Posterior cingulate gyrus (tissue), 11 donors: ENCODE measurements at regions not wholly inside any gene's neighbourhood (a gene's known extent, or its start where the extent isn't known, plus 50 kb on each side); places are given as distances from the start of the nearest gene placed in this dataset.
"Not testable (repeated sequence)": the region's sequence is repeated elsewhere in the genome, so short reads cannot be mapped to it uniquely, and the experiment has no call there.

ENCODE experiments used
- DNase-seq, 10 donors: peaks; one replicate each; pipeline versions ENCODE4 v3.0.0 to v3.0.0-alpha.2; 2020 to 2021; ENCODE audit warnings: mixed read lengths in 3 of 10
- intact Hi-C: fragments of 100-400 bp; cut with DNase I; formaldehyde crosslinking; loops from one replicate; pipeline ENCODE4 v1.15.1; 2023

DNA sequence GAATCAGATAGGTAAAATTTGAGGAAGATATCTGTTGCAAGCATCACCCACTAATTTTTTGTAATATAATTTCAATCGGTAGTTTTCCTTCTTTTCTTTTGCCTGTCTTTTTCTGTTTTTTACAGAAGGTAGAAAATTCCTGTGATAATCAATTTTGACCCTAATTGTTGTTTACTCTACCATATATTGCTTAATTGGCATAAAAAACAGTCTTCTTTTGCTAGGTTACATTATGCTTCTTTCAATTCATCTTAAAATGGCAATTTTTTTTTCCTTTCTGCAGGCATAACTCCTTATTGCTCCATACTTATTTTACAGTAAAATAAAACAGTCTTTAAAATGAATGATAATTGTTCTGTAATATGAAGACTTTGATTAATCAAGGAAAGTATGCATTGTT lies 286.2 kb upstream of the LRP1B start:
- DNase-seq = no peak
- intact Hi-C loops = no loop called here

DNA sequence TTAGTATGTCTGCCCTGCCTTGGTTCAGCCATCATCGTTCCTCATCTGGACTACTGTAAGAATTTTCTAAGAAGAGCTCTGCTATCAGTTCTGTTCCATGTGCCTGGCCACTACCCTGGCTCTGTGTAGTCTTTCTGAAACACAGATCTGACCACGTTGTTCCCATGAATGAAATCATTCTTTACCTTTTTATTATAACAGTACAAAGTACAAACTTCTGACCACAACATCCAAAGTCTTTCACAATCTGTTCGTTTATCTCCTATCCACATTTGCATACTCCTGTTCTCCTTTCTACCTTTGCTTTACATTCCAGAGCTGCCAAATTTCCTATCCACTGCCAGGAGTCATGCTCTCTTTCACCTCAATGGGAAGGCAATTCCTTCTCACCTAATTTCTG lies 284.6 kb upstream of the LRP1B start:
- intact Hi-C loops = no loop called here
- DNase-seq = no peak

DNA sequence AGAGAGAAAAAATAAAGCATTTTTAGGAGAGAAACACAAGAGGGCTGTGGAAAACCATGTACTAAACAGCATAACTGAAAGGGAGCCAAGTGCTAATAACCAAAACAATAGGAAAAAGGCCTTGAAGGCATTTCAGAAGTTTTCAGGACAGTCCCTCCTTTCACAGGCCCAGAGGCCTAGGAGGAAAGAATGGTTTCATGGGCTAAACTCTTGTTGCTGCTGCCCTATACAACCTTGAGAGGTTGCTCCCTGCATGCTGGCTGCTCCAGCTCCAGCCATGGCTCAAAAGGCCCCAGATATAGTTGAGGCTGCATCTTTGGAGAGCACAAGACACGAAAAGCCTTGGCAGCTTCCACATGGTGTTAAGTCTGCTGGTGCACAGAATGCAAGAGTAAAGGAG lies 267.4 kb upstream of the LRP1B start:
- intact Hi-C loops = no loop called here
- no peak for DNase-seq

DNA sequence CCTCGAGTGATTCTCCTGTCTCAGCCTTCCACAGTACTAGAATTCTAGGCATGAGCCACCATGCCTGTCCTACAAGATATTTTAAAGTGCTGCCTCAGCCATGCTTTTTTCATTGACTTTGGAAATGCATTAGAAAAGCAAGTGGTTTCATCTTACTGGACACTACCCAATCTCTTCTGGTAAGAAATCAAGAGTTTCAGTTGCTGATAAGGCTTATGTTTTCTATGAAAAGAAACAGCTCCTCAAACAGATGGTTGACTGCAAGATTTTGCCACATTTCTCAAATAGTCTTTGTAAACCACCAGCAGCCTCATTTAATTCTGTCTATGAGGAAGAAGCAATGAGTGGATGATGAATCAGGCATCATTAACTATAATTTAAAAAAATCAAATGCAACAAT lies 264.5 kb upstream of the LRP1B start:
- no peak for DNase-seq
- intact Hi-C loops = no loop called here

DNA sequence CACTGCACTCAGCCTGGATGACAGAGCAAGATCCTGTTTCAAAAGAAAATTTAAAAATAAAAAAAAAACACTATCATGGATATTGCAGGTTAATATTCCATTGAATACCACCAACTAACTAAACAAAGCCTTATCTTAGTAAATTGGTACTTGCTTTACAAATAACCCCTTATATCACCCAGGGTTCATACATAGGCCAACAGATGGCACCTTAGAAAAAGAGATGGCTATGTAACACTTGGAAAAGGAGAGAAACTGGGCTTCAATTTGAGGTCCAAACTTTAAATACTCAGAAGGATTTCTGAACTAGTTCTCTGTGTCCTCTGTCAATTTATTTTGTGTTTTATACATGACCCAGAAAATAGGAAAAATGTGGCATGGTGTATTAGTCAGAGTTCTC lies 249.6 kb upstream of the LRP1B start:
- intact Hi-C loops = no loop called here
- no peak for DNase-seq

DNA sequence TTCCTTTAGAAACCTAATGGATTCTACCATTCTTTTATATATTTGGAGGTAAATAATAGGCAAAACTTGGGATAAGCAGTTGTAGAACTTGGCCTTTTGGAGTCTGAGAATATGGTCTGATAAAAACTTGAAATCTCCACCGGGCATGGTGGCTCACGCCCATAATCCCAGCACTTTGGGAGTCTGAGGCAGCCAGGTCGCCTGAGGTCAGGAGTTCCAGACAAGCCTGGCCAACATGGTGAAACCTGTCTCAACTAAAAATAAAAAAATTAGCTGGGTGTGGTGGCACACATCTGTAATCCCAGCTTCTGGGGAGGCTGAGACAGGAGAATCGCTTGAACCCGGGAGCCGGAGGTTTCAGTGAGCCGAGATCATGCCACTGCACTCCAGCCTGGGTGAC lies 231.3 kb upstream of the LRP1B start:
- intact Hi-C loops = not testable (repeated sequence)
- DNase-seq = peak in 2 of 10 donors; percentile 53 to 57

DNA sequence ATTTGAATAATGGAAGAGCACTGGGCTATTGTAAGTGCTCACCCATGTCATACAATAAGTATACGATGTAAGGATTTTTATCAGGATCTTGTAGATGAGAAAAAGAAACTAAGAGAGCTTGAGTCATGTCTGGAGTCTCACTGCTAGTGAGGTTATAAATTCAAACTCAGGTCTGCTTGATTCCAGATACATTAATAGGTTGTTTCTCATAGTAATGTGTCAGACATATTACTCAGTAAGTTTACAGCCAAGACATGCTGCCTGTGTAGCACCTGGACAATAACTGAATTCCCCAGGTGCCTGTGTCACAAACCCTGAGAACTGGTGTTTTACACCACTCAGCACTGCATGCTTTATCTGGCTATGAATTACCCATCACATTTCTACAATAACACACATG lies 216.9 kb upstream of the LRP1B start:
- no peak for DNase-seq
- intact Hi-C loops = no loop called here

DNA sequence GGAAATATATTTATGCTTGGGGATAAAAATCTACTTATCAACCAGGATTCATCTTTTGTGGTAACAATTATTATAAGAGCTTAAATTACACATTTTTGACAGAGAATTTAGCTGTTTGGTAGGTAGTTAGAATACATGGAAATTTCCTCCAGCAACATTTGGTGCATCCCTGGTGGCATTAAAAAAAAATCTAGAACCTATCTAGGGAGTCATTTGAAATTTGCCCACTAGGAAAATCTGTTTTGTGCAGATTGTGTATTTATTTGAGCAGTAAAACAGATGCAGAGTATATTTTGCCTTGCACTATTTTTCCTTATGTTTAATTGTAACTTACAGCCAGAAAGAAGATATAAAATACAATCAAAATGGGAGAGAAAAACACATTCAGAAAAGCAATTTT lies 208.4 kb upstream of the LRP1B start:
- intact Hi-C loops = no loop called here
- DNase-seq = no peak

DNA sequence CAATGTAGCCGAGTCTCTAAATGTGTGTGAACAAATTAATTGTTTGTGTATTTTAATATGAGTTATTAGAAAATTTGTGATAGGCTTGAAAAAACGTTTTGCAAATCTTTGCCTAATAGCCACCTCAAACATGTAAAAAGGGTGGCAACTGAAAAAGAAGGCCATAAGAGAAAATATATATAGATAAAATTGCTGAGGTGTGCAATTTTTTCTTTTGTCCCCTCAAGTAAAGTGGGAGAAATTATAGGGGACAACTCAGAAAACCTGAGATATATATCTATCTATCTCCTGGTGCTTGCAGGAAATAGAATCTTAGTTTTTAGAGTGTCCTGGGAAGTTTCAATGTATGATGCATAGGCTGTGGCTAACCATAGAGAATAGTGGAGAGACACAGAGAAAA lies 201.4 kb upstream of the LRP1B start:
- intact Hi-C loops = no loop called here
- no peak for DNase-seq

DNA sequence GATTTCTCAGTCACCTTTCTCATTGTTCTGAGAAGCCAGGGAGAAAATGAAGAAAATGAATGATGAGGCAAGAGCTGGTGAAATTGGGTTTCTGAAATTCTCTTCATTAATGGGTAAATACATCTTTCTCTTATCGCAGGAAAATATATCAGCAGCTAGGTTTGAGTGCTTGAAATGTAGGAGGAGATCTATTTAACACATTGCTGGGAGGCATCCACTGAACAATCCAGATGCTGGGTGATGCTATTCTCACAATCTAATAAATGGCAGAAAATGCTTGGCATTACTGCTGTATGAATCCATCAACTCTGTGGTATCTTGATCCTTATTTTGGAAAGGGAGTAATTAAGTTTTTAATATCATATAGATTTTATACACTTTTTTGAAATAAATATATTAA lies 199.6 kb upstream of the LRP1B start:
- intact Hi-C loops = no loop called here
- DNase-seq = no peak

DNA sequence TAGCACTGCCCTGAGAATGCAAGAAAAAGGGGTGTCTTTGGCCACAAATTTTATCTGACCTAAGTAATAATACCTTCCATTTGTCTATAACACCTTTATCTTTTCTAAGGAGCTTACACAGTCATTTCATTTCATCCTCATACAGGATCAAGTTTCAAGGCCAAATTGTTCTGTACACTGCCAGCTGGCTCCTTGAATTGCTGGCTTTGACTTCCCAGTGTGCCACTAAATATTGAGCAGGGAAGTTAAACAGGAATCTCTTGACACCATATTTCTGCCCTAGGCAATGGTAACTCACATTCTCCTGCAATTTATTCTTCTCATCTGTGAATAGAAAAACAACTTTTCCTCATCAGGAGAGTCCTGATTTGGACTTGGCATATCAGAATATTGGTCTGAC lies 195.1 kb upstream of the LRP1B start:
- no peak for DNase-seq
- intact Hi-C loops = no loop called here

DNA sequence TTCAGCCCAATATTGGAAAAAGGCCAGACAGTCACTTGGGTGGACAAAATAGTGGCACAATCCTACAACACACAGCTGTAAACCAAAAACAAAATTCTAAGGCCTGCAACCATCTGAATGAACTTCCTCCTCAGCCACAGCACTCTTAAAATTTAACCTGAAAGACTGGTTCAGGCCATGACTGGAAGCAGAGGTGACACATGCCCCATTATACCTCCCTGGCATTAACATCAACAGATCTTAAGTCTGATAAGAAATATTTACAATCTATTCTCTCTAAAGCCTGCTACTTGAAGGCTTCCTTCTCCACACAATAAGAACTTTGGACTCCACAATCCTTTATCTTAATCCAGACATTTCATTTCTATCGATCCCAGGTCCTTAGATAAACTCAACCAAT lies 192.4 kb upstream of the LRP1B start:
- intact Hi-C loops = no loop called here

DNA sequence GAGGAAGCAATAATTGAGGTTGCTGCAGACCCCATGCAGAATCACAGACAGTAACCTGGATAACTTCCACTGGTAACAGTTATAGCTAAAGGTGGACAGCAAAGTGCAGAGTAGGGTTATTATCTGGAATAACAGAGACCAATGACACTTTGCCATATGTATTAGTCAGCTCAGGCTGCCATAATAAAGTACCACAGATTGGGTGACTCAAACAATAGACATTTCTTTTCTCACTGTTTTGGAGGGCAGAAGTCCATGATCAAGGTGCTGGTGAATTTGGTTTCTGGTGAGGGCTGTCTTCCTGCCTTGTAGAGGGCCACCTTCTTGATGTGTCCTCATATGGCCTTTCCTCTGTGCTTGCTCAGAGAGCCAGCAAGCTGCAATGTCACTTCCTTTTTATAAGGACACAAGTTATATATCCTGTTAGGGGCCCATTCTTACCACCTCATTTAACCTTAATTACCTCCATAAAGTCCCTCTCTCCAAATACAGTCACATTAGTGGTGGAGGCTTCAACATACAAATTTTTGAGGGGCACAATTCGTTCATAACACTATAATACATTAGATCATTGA lies 191.0 kb upstream of the LRP1B start:
- intact Hi-C loops = no loop called here
- DNase-seq = no peak

More for the DNA sequence above, 192.4 kb upstream of the LRP1B start:
- DNase-seq = no peak

DNA sequence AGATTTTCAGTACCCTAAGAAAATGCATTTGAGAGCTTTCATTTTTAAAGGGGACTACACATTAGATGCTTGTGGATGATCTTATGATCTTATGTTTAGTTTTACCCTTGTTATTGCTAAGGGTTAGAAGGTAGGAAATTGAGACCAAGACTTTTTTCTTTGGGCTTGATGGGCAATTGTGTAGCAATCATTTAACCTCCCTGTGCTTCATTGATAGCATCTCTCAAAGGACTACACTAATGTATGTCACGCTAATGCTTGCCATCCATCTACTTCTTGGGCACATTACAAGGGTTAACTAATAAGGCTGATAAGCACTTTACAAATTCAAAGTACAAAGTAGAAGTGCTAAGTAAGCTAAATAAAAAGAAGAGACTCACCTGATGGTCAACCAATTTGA lies 189.3 kb upstream of the LRP1B start:
- DNase-seq = no peak

DNA sequence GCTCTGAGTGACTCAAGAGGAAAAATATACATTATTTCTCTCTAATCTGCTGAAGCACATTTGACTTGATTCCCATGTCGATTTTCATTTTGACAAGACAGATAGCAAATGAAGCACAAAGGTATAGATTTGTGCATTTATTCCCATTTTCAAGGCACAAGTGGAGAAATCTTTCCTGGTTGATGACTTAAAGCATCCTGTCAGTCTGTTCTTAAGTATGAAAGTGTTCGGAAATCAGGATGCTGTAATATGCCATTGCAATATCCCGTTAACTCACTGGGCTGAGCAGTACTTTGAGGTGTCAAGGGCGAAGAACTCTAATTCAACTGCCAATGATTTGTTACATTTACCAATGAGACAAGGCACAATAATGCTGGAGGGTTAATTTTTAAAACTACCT lies 185.2 kb upstream of the LRP1B start:
- intact Hi-C loops = no loop called here
- DNase-seq = no peak

More for the DNA sequence above, 189.3 kb upstream of the LRP1B start:
- intact Hi-C loops = no loop called here

DNA sequence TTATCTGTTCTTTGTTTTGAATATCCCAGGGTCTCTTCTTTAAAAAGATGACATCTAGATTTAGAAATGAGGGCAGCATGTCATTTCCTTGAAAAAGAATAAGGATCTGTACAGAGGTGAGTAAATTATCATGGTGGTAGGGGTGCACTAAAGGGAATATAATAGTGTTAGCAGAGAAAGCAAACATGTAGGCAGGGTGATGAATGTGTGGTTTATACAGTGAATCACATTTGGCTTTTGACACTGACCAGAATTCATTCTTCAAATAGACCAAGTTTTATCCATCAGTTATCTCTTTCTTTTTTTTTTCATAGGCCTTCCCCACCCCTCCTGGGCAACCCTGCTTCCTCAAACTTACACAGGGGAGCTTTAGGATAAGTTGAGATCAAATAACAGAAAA lies 184.5 kb upstream of the LRP1B start:
- intact Hi-C loops = no loop called here
- DNase-seq = no peak

DNA sequence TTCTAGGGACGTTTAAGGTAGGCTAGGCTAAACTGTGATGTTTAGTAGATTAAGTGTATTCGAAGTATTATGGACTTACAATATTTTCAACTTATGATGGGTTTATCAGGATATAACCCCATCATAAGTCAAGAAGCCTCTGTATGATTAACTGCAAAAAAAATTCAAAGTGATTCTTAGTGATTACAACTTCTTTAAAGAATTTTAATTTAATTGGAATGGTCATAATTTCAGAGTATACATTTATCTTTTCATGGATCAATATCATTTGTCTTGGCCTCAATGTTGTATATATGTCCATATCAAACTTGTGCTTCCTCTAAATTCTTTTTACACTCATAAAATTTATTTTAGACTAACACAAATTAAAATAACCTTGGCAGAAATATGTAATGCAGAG lies 183.3 kb upstream of the LRP1B start:
- no peak for DNase-seq
- intact Hi-C loops = no loop called here

DNA sequence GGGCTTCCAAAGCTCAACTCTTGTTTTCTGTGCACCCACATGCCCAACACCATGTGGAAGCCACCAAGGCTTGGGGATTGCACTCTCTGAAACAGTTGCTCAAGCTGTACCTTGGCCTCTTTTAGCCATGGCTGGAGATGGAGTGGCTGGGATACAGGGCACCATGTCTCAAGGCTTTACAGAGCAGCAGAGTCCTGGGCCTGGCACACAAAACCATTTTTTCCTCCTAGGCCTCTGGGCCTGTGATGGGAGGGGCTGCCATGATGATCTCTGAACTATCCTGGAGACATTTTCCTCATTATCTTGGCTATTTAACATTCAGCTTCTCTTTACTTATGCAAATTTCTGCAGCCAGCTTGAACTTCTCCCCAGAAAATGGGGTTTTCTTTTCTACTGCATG lies 179.7 kb upstream of the LRP1B start:
- DNase-seq = no peak
- intact Hi-C loops = no loop called here

DNA sequence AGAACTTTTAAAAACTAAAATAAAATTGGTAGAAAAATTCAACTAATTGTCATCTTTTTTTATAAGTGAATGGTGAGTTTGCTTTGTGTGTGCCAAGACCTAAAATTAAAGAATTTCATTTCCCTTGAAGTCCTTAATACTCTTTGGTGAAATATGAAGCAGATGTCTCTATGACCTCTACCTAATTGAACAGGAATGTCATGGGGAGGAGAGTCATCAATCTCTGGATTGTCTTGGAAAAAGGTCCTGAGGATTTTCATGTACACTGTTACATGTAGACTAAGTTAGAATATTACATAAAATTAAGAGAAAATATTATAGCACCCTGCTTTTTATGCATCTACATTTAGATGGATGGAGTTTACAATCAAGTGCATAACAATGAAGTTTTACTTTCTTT lies 177.9 kb upstream of the LRP1B start:
- DNase-seq = no peak
- intact Hi-C loops = no loop called here

DNA sequence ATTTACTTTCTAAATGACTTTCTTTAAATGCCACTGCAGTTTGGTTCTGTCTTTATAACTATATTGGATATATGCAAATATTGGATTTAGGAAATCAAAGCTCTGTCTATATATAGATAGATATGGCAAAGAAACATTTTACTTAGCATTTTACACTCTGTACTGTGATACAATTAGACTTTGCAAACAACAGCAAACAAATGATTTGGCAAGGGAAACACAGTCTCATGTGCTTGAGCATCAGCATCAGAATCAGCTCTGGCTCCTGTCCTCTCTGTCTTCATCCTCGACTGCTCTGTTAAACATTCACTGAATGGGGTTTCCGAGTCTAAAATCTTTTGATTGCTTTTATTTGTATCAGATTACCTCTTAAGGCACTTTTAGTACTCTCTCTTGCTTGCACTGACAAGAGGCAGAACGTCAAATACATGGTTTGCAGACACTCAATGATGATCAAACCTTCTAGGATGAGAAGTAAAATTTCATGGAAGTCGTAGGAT lies 176.8 kb upstream of the LRP1B start:
- intact Hi-C loops = no loop called here
- DNase-seq = no peak

DNA sequence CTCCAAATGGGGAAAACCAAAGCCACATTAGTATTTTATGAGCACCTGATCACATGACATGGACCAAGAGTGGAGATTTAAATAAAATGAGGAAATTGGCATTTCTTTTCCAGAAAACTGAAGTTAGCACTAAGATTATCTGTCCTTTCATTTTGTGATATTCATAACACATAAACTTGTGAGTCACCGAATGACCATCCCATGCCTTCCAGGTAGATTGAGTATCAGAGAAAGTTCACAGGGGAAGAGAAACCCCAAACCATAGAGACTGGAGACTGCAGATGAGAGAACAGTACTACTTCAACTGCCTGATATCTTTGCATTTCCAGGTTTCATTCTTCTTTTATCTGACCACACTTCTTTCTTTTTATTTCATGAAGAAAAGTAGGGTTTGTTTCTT lies 176.3 kb upstream of the LRP1B start:
- intact Hi-C loops = no loop called here
- no peak for DNase-seq

DNA sequence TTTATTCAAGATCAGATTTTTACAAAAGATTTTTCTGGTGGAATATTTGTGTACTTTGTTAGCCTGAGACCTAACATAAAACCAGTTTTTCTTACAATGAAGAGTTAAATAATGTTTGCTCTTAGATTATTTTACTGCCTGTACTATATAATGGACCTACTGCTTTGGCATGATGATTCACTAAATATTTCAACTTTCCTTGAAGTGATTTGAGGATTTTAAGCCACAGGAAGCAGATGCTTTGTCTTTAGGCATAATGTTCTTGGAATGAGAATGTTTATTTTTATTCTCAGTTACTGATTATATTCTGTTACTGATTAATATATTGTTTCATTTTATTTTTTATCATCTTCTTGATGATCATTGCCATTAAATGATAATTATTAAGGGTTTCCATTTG lies 175.3 kb upstream of the LRP1B start:
- intact Hi-C loops = no loop called here
- no peak for DNase-seq

DNA sequence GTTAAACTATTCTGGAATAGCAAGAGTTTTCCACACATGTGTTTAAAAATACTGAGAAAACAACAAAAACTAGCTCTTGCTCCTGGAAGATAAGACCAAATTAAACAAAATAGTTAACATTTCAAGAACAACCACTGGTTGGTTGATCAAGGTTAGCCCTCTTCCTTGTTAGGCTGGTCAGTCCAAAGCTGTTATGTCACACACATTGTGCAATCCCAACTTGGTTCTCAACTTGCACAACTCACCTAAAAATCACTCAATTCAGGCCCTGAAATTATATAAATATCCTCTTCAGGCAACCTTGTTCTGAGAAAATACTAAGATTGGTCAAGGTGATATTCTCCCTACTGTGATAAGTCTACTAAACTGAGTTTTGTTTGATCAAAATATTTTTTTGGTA lies 169.7 kb upstream of the LRP1B start:
- no peak for DNase-seq
- intact Hi-C loops = no loop called here
